Left hindlimb (tissue), 1 donor: ENCODE measurements at regions not wholly inside any gene's neighbourhood (a gene's known extent, or its start where the extent isn't known, plus 50 kb on each side); places are given as distances from the start of the nearest gene placed in this dataset.
"Not testable (repeated sequence)": the region's sequence is repeated elsewhere in the genome, so short reads cannot be mapped to it uniquely, and the experiment has no call there.

Experiments
- DNase-seq: peaks from one replicate; pipeline ENCODE4 v3.0.0-alpha.2; 2018

- DNase-seq, result no peak
These were observed 71.2 kb upstream of the FSIP2 start for GRCh38 chr2:185667452-185667851.

- DNase-seq, result no peak
These were observed 69.9 kb upstream of the FSIP2 start for GRCh38 chr2:185668710-185669109.

DNA sequence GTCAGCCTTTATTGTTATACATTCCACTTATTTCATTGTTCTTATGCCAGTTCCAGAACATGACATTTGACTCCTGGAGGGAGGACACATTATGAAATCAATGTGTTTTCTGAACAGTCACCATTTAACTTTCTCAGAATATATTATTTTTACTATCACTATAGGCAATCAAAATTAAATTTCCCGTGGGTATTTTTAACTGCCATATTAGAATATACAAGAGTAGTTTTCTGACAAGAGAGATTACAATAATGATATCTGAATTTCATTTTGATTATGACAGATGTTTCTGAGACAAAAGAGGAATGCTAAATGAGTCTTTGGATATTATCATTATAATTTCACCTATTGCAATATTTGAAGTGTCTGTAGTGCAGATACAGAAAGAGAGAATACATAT is 64.4 kb upstream of the FSIP2 start:
- DNase-seq, result no peak

- DNase-seq, result no peak
These were observed 62.3 kb upstream of the FSIP2 start for GRCh38 chr2:185676316-185676715.

DNA sequence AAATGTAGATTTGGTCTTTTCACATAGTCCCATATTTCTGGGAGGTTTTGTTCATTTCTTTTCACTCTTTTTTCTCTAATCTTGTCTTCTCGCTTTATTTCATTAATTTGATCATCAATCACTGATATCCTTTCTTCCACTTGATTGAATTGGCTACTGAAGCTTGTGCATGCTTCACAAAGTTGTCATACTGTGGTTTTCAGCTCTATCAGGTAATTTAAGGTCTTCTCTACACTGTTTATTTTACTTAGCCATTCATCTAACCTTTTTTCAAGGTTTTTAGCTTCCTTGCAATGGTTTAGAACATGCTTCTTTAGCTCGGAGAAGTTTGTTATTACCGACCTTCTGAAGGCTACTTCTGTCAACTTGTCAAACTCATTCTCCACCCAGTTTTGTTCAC is 51.6 kb upstream of the FSIP2 start:
- DNase-seq, result not testable (repeated sequence)

DNA sequence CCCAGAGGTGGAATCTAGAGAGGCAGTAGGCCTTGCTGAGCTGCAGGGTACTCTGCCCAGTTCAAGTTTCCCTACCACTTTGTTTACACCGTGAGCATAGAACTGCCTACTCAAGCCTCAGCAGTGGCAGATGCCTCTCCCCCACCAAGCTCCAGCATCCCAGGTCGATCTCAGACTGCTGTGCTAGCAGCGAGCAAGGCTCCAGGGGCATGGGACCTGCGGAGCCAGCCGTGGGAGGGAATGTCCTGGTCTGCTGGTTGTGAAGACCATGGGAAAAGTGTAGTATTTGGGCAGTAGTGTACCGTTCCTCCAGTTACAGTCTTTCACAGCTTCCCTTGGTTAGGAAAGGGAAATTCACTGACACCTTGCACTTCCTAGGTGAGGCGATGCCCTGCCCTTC is 50.6 kb upstream of the FSIP2 start:
- DNase-seq, result no peak
